D721Med (cell line): ENCODE measurements at regions not wholly inside any gene's neighbourhood (a gene's known extent, or its start where the extent isn't known, plus 50 kb on each side); places are given as distances from the start of the nearest gene placed in this dataset.

ENCODE experiments used
- DNase-seq: peaks from one replicate; pipeline ENCODE4 v3.0.0; 2011; ENCODE audit warnings: low spot score; ENCODE audit not compliant: insufficient read length
- FAIRE-seq: peaks from 2 replicates; lab custom pipeline; 2011; peaks lifted over from hg19 to GRCh38; lab: Jason Lieb, UNC
- TF ChIP-seq, protein P1 (sequence below): IDR thresholded peaks from 2 replicates; pipeline ENCODE4 v1.5.1; 2012; ENCODE audit warnings: mild to moderate bottlenecking, control low read depth; ENCODE audit not compliant: insufficient read depth; ENCODE audit errors: missing control alignments

DNA sequence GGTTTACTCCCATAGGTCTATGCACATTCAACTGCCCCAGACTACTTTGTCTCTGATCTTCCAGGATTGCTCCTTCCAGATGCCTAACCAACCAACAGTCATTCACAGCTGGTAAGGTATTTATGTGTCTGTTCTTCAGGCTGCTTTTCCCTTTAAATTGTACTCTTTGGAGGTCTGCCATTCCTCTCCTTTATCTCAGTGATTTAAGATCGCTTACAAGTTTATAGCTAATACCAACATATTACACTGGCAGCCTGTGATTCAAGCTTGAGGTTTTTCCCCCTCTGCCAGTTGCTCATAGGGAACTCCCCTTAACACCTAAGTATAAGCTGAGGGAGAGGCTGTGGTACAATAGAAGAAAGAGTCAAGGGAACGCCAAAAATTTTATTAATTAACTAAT, 711.7 kb upstream of the EDIL3 start:
- FAIRE-seq (no peak), DNase-seq (no peak)
- TF ChIP-seq, protein P1, sequence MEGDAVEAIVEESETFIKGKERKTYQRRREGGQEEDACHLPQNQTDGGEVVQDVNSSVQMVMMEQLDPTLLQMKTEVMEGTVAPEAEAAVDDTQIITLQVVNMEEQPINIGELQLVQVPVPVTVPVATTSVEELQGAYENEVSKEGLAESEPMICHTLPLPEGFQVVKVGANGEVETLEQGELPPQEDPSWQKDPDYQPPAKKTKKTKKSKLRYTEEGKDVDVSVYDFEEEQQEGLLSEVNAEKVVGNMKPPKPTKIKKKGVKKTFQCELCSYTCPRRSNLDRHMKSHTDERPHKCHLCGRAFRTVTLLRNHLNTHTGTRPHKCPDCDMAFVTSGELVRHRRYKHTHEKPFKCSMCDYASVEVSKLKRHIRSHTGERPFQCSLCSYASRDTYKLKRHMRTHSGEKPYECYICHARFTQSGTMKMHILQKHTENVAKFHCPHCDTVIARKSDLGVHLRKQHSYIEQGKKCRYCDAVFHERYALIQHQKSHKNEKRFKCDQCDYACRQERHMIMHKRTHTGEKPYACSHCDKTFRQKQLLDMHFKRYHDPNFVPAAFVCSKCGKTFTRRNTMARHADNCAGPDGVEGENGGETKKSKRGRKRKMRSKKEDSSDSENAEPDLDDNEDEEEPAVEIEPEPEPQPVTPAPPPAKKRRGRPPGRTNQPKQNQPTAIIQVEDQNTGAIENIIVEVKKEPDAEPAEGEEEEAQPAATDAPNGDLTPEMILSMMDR: no peak

DNA sequence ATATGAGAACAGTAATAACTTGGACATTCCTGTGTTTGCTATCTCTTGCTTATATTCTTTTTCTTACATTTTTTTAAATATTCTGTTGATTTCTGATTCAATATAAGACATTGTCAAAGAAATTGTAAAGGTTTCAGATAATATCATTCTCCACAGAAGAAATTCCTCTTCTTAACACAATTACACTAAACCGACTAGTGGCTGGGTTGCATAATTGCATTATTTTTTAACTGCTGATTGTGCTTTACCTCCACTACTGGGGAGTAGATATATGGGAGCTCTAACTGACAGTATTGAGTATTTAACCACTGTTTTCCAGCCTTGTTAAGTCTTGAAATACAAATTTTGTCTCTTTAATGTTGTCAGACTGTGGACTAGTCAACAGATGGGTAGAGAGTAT, 723.8 kb upstream of the EDIL3 start:
- no peak for DNase-seq
- TF ChIP-seq, protein P1: no peak
- FAIRE-seq: no peak

DNA sequence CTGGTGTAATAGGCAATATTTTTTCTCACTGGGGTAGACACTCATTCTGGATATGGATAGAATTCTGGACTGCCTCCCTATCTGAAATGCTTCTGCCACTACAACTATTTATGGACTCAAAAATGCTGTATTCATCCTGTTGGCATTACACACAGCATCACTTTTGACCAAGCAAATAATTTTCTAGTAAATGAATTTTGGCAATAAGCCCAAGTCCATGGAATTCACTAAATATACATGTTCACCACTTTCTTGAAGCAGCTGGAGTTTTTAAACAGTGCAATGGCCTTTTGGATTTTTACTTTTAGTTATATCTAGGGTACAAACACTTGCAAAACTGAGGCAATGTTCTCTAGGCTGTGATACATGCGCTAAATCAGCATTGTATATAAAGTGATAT, 724.9 kb upstream of the EDIL3 start:
- TF ChIP-seq, protein P1: no peak
- no peak for FAIRE-seq
- no peak for DNase-seq

DNA sequence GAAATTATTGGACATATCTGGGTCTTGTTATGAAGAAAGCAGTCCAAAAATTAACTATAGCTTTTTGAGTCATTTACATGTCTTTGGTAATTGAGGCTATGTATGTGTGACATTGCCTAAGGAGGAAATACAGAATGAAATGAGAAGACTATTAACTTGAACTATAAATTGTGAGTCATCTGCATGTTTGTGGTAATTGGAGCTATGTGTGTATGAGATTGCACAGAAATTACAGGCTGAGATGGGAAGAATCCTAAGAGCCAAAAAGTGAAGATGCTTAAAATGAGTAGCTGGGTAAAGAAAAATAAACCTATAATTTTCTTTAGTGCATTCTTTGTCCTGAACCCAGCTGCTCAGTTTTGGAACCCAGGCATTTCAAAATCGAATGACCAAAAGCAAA, 747.6 kb upstream of the EDIL3 start:
- FAIRE-seq: no peak
- DNase-seq: no peak
- TF ChIP-seq, protein P1: no peak

DNA sequence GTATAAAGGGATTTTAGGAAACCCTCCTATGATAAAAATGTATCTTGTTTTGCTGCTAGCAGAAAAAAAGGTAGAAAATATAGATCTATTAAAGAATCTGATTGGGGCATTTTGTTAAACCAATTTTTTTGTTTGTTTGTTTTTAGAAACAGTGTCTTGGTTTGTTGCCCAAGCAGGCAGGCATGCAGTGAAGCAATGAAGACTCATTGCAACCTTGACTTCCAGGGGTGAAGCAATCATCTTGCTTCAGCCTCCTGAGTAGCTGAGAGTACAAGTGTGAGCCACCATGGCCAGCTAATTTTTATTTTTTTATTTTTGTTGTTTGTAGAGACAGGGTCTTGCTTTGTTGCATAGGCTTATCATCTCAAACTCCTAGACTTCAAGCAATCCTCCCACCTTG, 755.8 kb upstream of the EDIL3 start:
- no peak for FAIRE-seq
- TF ChIP-seq, protein P1: no peak
- DNase-seq: no peak

DNA sequence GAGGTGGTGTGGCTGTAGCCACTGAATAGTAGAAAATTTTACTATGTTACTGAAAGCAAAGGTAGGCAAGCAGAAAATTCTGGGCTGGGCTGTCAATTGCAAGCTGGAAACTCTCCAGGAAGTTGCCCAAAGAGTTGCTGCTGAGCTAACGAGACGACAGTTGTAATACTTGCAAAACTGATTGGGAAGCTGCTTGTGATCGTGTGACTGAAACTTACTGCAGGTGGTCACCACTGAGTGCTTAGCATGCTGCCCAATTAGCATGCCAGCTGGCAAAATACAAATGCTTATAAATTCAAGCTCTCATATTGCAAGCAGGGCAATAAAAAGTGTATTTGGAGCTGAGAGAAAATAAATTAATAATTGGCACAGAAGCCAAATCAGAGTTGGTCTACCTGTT, 758.5 kb upstream of the EDIL3 start:
- TF ChIP-seq, protein P1: no peak
- DNase-seq (no peak), FAIRE-seq (no peak)

DNA sequence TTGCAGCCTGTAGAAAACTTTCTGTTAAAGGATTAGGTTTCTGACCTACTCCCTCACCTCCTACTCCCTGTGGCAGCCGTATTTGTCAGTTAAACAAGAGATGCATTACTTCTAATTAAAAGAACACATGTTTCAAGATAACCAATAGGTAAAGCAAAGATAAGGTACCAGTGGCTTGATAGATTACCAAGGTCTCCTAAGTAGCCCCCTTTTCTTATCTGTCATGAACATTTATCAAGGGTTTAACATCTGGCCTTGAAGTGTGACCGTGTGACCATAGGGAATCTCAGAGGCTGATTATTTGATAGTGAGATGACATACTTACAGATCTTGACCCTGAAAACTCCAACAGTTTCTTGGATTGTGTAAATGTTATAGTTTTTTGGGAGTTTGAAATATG, 764.0 kb upstream of the EDIL3 start:
- TF ChIP-seq, protein P1: no peak
- no peak for FAIRE-seq

More for the DNA sequence above, 764.0 kb upstream of the EDIL3 start:
- DNase-seq: no peak
